ENCODE measurements at regions not wholly inside any gene's neighbourhood (a gene's known extent, or its start where the extent isn't known, plus 50 kb on each side); places are given as distances from the start of the nearest gene placed in this dataset.

DNA sequence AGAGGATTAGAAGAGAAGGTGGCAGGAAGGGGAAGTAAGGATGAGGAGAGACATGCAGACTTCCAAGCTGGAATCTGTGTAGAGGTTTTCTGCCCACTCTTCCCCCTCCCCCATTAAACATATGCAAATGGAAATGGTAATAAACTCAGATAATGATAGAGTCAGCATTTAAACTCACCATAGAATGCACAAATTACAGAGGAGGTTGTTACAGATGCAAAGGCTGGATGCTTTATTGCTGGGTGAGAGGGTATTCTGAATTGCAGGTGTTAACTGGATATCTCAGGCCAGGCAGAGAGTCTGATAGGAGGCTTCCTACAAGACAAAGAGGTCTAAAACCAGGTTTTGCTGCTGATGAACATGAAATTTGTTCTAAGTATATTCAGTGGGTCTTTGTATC is 372.5 kb downstream of the SEC16B start:
- no peaks in the 10 kb centered on the region for H3K36me3 ChIP-seq
- H3K4me3 ChIP-seq, result no peak overlapping the region
- intact Hi-C loops (cut with DNase I), result no loop called here
- no peaks in the 10 kb centered on the region for H3K27me3 ChIP-seq
- no peaks in the 10 kb centered on the region for H3K9me3 ChIP-seq
- no peaks in the 10 kb centered on the region for H3K4me1 ChIP-seq
- no peak overlapping the region for H3K27ac ChIP-seq
- DNase-seq, result no peak
- TF ChIP-seq POLR2AphosphoS5 (IDR thresholded peaks at IDR 0.05) (no peak), POLR2A (IDR thresholded peaks at IDR 0.05) (no peak), EP300 (IDR thresholded peaks at IDR 0.05) (no peak)
- TF ChIP-seq, protein P1, sequence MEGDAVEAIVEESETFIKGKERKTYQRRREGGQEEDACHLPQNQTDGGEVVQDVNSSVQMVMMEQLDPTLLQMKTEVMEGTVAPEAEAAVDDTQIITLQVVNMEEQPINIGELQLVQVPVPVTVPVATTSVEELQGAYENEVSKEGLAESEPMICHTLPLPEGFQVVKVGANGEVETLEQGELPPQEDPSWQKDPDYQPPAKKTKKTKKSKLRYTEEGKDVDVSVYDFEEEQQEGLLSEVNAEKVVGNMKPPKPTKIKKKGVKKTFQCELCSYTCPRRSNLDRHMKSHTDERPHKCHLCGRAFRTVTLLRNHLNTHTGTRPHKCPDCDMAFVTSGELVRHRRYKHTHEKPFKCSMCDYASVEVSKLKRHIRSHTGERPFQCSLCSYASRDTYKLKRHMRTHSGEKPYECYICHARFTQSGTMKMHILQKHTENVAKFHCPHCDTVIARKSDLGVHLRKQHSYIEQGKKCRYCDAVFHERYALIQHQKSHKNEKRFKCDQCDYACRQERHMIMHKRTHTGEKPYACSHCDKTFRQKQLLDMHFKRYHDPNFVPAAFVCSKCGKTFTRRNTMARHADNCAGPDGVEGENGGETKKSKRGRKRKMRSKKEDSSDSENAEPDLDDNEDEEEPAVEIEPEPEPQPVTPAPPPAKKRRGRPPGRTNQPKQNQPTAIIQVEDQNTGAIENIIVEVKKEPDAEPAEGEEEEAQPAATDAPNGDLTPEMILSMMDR (IDR thresholded peaks at IDR 0.05), result no peak

DNA sequence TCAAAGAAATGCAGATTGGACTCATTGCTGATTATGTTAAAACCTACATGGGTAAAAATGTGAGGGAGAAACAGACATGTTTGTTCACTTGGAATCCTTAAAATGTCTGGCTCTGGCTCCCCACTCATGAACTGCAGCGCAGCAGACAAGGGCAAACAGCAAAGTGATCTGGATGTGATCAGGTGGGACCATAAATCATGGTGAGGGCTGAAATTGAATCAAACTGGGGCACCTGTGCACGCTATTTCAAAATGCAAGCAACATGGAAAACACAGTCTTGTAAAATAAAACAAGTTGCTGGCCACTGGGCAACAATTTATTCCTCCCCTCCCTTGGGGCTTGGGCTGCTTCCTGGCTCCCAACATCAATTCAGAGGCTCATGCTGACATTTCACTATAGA is 373.4 kb downstream of the SEC16B start:
- H3K27me3 ChIP-seq, result no peaks in the 10 kb centered on the region
- no peaks in the 10 kb centered on the region for H3K4me1 ChIP-seq
- no peaks in the 10 kb centered on the region for H3K9me3 ChIP-seq
- intact Hi-C loops (cut with DNase I), result no loop called here
- H3K27ac ChIP-seq, result no peak overlapping the region
- TF ChIP-seq POLR2A (IDR thresholded peaks at IDR 0.05) (no peak), EP300 (IDR thresholded peaks at IDR 0.05) (no peak), POLR2AphosphoS5 (IDR thresholded peaks at IDR 0.05) (no peak)
- TF ChIP-seq, protein P1 (IDR thresholded peaks at IDR 0.05), result no peak
- no peaks in the 10 kb centered on the region for H3K36me3 ChIP-seq
- no peak for DNase-seq
- WGBS, 2 donors, result 60 to 67% methylated on average over 2 of the region's 2 CpGs
- no peak overlapping the region for H3K4me3 ChIP-seq

DNA sequence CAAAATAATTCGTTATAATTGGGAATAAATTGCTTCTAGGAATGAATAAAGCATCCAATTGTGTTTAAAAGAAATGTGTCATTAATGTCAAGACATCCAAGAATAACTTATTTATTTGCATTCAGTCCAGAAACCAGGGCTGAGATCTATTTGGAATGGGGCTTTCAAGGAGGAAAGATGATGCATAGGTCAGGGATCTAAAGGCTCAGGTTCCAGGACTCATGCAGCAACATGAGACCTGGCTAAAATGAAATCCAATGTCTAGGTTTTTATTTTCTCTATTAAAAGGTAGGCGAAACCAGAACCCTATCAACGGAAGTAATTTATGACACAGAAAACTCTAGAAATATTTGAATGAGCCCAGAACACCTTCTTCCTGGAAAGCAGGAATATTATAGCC is 376.8 kb downstream of the SEC16B start:
- Histone ChIP-seq H3K27ac (no peak overlapping the region), H3K9me3 (no peaks in the 10 kb centered on the region), H3K36me3 (no peaks in the 10 kb centered on the region), H3K27me3 (no peaks in the 10 kb centered on the region), H3K4me1 (no peaks in the 10 kb centered on the region), H3K4me3 (no peak overlapping the region)
- TF ChIP-seq, protein P1 (IDR thresholded peaks at IDR 0.05), result no peak
- TF ChIP-seq EP300 (IDR thresholded peaks at IDR 0.05), result no peak
- no peak for TF ChIP-seq POLR2A (IDR thresholded peaks at IDR 0.05)
- no peak for TF ChIP-seq POLR2AphosphoS5 (IDR thresholded peaks at IDR 0.05)
- WGBS, 2 donors, result 84 to 87% methylated on average over 3 of the region's 3 CpGs
- no peak for DNase-seq
- intact Hi-C loops (cut with DNase I), result no loop called here

DNA sequence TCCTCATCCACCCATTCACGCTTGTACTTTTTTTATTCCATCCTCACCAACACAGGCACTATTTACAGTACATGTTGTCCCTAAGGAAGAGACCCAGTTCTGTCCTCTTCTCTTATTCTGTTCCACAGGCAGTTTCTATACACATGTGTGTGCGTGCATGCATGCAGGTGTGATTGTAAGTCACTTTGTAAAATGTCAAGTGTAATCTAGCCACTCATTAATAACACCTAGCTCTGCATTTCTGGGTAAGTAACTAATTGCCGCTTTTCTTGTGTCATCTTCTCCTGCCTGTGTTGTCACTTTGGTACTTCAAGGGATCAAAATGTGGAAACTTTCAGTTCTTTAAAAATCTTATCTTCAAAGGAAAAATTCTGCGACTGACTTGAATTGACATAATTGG is 377.2 kb downstream of the SEC16B start:
- Histone ChIP-seq H3K36me3 (no peaks in the 10 kb centered on the region), H3K27me3 (no peaks in the 10 kb centered on the region), H3K9me3 (no peaks in the 10 kb centered on the region), H3K4me1 (no peaks in the 10 kb centered on the region), H3K4me3 (no peak overlapping the region), H3K27ac (no peak overlapping the region)
- no peak for DNase-seq
- TF ChIP-seq EP300 (IDR thresholded peaks at IDR 0.05), result no peak
- TF ChIP-seq POLR2A (IDR thresholded peaks at IDR 0.05), result no peak
- TF ChIP-seq POLR2AphosphoS5 (IDR thresholded peaks at IDR 0.05), result no peak
- TF ChIP-seq, protein P1 (IDR thresholded peaks at IDR 0.05), result no peak
- intact Hi-C loops (cut with DNase I), result no loop called here
- WGBS, 2 donors, result 81 to 82% methylated on average over 4 of the region's 4 CpGs

GRCh38 chr1:177591155-177591554 is 378.7 kb downstream of the SEC16B start:
- no peak overlapping the region for H3K4me3 ChIP-seq
- TF ChIP-seq EP300 (IDR thresholded peaks at IDR 0.05), result no peak
- TF ChIP-seq POLR2A (IDR thresholded peaks at IDR 0.05), result no peak
- TF ChIP-seq, protein P1 (IDR thresholded peaks at IDR 0.05), result no peak
- no peak for TF ChIP-seq POLR2AphosphoS5 (IDR thresholded peaks at IDR 0.05)

More at GRCh38 chr1:177591155-177591554, 378.7 kb downstream of the SEC16B start:
- WGBS, 2 donors, result 80 to 94% methylated on average over 11 of the region's 11 CpGs
- DNase-seq, result no peak
- Histone ChIP-seq H3K27ac (no peak overlapping the region), H3K27me3 (no peaks in the 10 kb centered on the region), H3K36me3 (no peaks in the 10 kb centered on the region), H3K4me1 (no peaks in the 10 kb centered on the region), H3K9me3 (no peaks in the 10 kb centered on the region)
- intact Hi-C loops (cut with DNase I), result no loop called here
